ENCODE measurements at regions not wholly inside any gene's neighbourhood (a gene's known extent, or its start where the extent isn't known, plus 50 kb on each side); places are given as distances from the start of the nearest gene placed in this dataset.

- no peak for TF ChIP-seq CTCF (IDR thresholded peaks at IDR 0.05)
- TF ChIP-seq POLR2A (IDR thresholded peaks at IDR 0.05) = no peak
Observed at GRCh38 chr17:52938623-52939230, 780.2 kb upstream of the CA10 start.

All from vagina (tissue), 2 donors.